HG03575 (cell line): ENCODE measurements at regions not wholly inside any gene's neighbourhood (a gene's known extent, or its start where the extent isn't known, plus 50 kb on each side); places are given as distances from the start of the nearest gene placed in this dataset.

Experiments used
- ATAC-seq: cut with Tn5 transposase; IDR thresholded peaks from one replicate; pipeline ENCODE4 v1.9.1; 2021; ENCODE audit not compliant: unreplicated experiment, insufficient number of reproducible peaks, low FRiP score; ENCODE audit errors: extremely low read depth

- ATAC-seq, result no peak
Observed at GRCh38 chr12:67148265-67148664, 120.9 kb upstream of the CAND1 start.

GRCh38 chr12:67151886-67152285, 117.3 kb upstream of the CAND1 start:
- no peak for ATAC-seq

- ATAC-seq, result no peak
Observed at GRCh38 chr12:67152451-67152850, 116.7 kb upstream of the CAND1 start.

GRCh38 chr12:67154901-67155300, 114.3 kb upstream of the CAND1 start:
- no peak for ATAC-seq

GRCh38 chr12:67155863-67156262, 113.3 kb upstream of the CAND1 start:
- no peak for ATAC-seq

- no peak for ATAC-seq
Observed at GRCh38 chr12:67161322-67161918, 107.7 kb upstream of the CAND1 start.

- no peak for ATAC-seq
Observed at GRCh38 chr12:67173258-67173657, 95.9 kb upstream of the CAND1 start.

DNA sequence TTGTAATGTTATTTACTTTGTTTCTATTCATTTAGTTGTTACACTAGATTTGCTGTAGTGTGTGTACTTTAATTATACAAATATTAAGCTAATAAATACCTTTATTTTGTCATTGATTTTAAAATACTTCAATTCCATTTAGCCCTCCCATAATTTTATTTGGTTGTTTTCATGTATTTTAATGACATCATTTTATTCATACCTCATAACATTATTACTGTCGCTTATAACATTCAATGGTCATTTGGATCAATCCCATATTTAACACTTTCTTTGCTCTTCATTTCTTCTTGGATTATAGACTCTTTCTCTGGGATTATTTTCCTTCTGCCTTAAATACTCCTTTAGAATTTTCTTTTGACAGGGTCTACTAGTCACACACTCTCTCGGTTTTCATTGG, 86.6 kb upstream of the CAND1 start:
- ATAC-seq, result no peak

DNA sequence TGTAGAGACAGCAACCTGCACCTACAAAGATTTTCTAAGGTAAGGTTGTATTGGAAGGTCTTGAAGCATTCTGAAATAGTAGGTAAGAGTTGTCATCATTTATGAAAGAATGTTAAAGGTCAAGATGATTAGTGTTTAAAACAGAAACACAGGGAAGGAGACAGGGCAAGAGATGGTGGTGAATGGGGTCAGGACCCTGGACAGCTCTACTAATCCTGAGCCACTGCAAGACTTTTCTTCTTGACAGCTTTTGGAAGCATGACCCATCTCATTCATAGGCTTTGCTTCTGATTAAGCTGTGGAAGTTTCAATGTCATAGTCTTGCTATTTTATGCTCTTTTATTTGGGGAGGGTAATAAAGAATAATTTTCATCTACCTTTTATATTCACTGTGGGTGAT, 75.5 kb upstream of the CAND1 start:
- ATAC-seq, result no peak

DNA sequence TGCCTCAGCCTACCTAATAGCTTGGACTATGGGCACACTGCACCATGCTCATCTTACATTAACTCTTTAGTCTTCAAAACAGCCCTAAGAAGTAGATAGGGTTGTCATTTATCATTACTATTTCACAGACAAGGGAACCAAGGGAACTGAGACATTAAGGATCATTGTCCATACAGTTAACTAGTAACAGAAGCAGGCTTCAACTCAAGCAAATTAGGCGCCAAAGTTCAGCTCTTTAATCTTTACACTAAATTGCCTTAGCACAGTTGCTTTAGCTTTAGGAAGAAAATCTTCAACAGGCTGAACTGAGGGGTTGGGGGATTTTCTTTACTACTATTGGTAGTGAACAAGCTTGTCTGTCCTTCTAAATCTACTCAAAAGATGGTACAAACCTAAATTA, 68.8 kb upstream of the CAND1 start:
- ATAC-seq, result no peak

- no peak for ATAC-seq
Observed at GRCh38 chr12:67202011-67202677, 67.0 kb upstream of the CAND1 start.

GRCh38 chr12:67202678-67203012, 66.5 kb upstream of the CAND1 start:
- peak; percentile 93 for ATAC-seq

GRCh38 chr12:67208281-67209067, 60.7 kb upstream of the CAND1 start:
- ATAC-seq, result no peak

GRCh38 chr12:67211029-67211428, 58.1 kb upstream of the CAND1 start:
- ATAC-seq, result no peak

- ATAC-seq, result no peak
Observed at GRCh38 chr12:67211494-67211893, 57.7 kb upstream of the CAND1 start.

GRCh38 chr12:67217647-67218046, 51.5 kb upstream of the CAND1 start:
- ATAC-seq, result no peak
